Smooth muscle cell (in vitro differentiated cells): ENCODE measurements at regions not wholly inside any gene's neighbourhood (a gene's known extent, or its start where the extent isn't known, plus 50 kb on each side); places are given as distances from the start of the nearest gene placed in this dataset.
A peak's percentile ranks its signal among the peaks of the same experiment; 100 is the strongest.

Experiments
- DNase-seq: peaks from one replicate; lab custom pipeline; 2025; ENCODE audit not compliant: unreplicated experiment; lab: John Stamatoyannopoulos, UW
- H2AFZ ChIP-seq: fragments of 200-600 bp; sonication (generic); 2 replicates; pipeline ENCODE4 v1.6.0; 2016; ENCODE audit warnings: antibody characterized with exemption, low read depth, mild to moderate bottlenecking
- H3F3A ChIP-seq: fragments of 200-600 bp; sonication (generic); 2 replicates; pipeline ENCODE4 v1.6.0; 2017; ENCODE audit warnings: antibody characterized with exemption, low read depth
- H3K27ac ChIP-seq: fragments of 200-600 bp; sonication (generic); 2 replicates; pipeline ENCODE4 v1.5.1; 2016; ENCODE audit warnings: low read depth, mild to moderate bottlenecking
- H3K27me3 ChIP-seq: fragments of 200-600 bp; sonication (generic); 2 replicates; pipeline ENCODE4 v1.6.1; 2016; ENCODE audit warnings: low read depth, mild to moderate bottlenecking
- H3K36me3 ChIP-seq: fragments of 200-600 bp; sonication (generic); 2 replicates; pipeline ENCODE4 v1.5.1; 2016; ENCODE audit warnings: low read depth
- H3K4me1 ChIP-seq: fragments of 200-600 bp; sonication (generic); 2 replicates; pipeline ENCODE4 v1.5.1; 2016; ENCODE audit warnings: low read depth
- H3K4me2 ChIP-seq: fragments of 200-600 bp; sonication (generic); 2 replicates; pipeline ENCODE4 v1.6.0; 2016; ENCODE audit warnings: mild to moderate bottlenecking
- H3K4me3 ChIP-seq: fragments of 200-600 bp; sonication (generic); 2 replicates; pipeline ENCODE4 v1.5.1; 2016; ENCODE audit warnings: mild to moderate bottlenecking
- H3K79me2 ChIP-seq: fragments of 200-600 bp; sonication (generic); 2 replicates; pipeline ENCODE4 v1.6.0; 2016; ENCODE audit warnings: low read depth, mild to moderate bottlenecking
- H3K9ac ChIP-seq: fragments of 200-600 bp; sonication (generic); 2 replicates; pipeline ENCODE4 v1.6.0; 2016; ENCODE audit warnings: low read depth
- H3K9me3 ChIP-seq: fragments of 200-600 bp; sonication (generic); replicated peaks from 2 replicates; pipeline ENCODE4 v1.5.1; 2016; ENCODE audit warnings: low read depth
- H4K20me1 ChIP-seq: fragments of 200-600 bp; sonication (generic); 2 replicates; pipeline ENCODE4 v1.6.0; 2016; ENCODE audit warnings: low read depth
- WGBS: methylation state at CpG from one replicate; pipeline ENCODE4 v1.1.7; 2016; ENCODE audit warnings: low lambda C conversion rate; 5-methylcytosine and 5-hydroxymethylcytosine counted together
- TF ChIP-seq, protein P1 (sequence below): fragments of 200-600 bp; sonication (generic); IDR thresholded peaks from 2 replicates; pipeline ENCODE4 v1.5.1; 2017; ENCODE audit warnings: borderline replicate concordance, mild to moderate bottlenecking, antibody characterized with exemption; ENCODE audit not compliant: insufficient read depth, poor library complexity, severe bottlenecking

DNA sequence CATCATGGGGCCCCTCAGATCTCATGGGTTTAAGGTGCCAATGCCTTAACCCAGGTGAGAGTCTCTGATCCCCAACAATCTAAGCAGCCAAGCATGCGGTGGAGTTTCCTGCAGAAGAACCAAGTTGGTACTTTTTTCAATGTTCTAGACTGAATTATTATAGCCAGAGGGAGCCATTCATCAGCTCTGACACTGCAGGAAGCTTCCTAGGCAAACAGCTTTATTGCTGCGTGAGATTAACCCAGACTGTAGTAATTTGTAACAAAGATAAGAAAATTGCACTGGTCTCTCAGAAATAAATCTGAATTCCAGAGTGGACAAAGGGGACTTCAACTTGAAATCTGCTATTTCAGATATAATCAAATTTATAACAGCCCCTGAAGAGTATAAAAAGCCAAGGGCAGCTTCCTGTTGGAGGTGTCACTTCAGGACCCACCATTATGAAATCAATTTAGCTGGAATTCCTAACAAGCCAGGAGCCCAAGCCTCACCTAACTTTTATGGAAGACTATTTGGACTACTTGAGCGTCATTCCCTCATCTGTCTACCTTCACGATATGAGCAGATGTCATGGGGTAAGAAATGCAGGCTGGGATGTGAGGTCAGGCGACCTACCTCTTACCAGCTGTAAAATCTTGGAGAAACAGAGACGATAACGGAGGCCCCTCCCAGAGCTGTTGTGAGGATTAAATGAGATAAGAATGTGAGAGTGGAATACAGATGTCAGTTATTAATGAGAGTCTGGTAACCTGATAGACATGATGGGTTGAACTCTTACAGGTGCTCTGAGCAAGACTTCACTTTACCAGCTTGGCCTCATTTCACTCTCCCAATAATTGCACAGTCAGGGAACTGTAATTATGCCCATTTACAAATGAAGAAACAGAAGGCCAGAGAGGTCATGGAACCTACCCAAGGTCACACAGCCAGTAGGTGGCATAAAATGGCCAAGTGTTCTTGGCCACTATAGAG lies 135.1 kb downstream of the RRAGC start:
- Histone ChIP-seq H2AFZ (no peak overlapping the region), H3K9me3 (no peaks in the 10 kb centered on the region), H3K36me3 (no peaks in the 10 kb centered on the region), H3K9ac (no peak overlapping the region), H3F3A (peaks cover 4% of the 10 kb centered on the region), H3K27ac (no peak overlapping the region), H3K4me1 (peaks cover 20% of the 10 kb centered on the region), H3K27me3 (peaks cover 19% of the 10 kb centered on the region), H3K4me2 (peak overlapping the region; percentile 46), H3K79me2 (no peaks in the 10 kb centered on the region), H3K4me3 (no peak overlapping the region), H4K20me1 (no peaks in the 10 kb centered on the region)
- no peak for DNase-seq
- WGBS = 51% methylated on average over 7 of the region's 7 CpGs
- TF ChIP-seq, protein P1, sequence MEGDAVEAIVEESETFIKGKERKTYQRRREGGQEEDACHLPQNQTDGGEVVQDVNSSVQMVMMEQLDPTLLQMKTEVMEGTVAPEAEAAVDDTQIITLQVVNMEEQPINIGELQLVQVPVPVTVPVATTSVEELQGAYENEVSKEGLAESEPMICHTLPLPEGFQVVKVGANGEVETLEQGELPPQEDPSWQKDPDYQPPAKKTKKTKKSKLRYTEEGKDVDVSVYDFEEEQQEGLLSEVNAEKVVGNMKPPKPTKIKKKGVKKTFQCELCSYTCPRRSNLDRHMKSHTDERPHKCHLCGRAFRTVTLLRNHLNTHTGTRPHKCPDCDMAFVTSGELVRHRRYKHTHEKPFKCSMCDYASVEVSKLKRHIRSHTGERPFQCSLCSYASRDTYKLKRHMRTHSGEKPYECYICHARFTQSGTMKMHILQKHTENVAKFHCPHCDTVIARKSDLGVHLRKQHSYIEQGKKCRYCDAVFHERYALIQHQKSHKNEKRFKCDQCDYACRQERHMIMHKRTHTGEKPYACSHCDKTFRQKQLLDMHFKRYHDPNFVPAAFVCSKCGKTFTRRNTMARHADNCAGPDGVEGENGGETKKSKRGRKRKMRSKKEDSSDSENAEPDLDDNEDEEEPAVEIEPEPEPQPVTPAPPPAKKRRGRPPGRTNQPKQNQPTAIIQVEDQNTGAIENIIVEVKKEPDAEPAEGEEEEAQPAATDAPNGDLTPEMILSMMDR = no peak

DNA sequence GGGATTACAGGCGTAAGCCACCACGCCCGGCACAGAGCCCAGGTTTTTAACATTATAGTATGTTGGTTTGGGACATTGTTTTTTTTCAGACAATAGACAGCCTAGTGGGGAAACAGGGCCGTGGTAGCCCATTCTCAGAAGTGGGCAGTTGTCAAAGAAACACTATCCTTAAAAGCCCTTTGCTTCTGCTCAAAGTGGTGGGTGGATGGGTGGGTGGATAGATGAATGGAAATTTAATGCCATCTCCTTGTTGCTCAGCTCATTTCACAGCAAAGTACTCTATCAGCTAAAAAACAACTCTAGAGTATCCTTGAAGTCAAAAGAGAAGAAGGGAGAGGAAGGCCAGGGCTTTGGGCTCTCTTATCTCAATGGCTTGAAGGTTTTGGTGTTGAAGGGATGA lies 137.8 kb downstream of the RRAGC start:
- no peaks in the 10 kb centered on the region for H3K4me1 ChIP-seq
- no peaks in the 10 kb centered on the region for H4K20me1 ChIP-seq
- no peak overlapping the region for H3K9ac ChIP-seq
- H3K4me3 ChIP-seq = no peak overlapping the region
- DNase-seq = no peak
- 88% methylated on average over 4 of the region's 4 CpGs for WGBS
- no peak overlapping the region for H3K27ac ChIP-seq
- H3K4me2 ChIP-seq = no peak overlapping the region
- TF ChIP-seq, protein P1 = no peak
- H3F3A ChIP-seq = no peaks in the 10 kb centered on the region
- H3K9me3 ChIP-seq = no peaks in the 10 kb centered on the region
- no peak overlapping the region for H2AFZ ChIP-seq
- H3K79me2 ChIP-seq = no peaks in the 10 kb centered on the region
- H3K27me3 ChIP-seq = peaks cover 21% of the 10 kb centered on the region
- H3K36me3 ChIP-seq = no peaks in the 10 kb centered on the region

DNA sequence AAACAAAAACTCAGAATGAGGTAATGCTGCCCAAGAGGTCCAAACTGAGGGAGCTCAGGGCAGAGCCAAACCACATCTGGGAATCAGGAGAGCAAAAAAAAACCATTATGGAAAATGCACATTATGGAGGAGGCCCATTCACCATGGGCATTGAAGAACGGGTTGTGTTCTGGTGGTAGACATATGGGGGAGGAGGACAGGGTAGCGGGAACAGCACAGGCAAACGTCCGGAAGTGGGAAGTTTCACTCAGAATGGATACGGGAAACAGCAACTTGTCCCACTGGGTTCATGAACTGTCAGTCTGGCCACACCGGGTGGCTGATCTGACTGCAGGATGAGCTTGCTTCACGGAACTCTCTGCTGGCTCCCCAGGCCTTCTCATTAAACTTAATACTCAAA lies 139.7 kb downstream of the RRAGC start:
- TF ChIP-seq, protein P1 = no peak
- DNase-seq = no peak
- no peaks in the 10 kb centered on the region for H3F3A ChIP-seq
- H3K27me3 ChIP-seq = peaks cover 9% of the 10 kb centered on the region
- WGBS = 92% methylated on average over 7 of the region's 7 CpGs
- no peaks in the 10 kb centered on the region for H3K4me1 ChIP-seq
- no peaks in the 10 kb centered on the region for H3K36me3 ChIP-seq
- no peak overlapping the region for H3K4me3 ChIP-seq
- H3K4me2 ChIP-seq = no peak overlapping the region
- H3K79me2 ChIP-seq = no peaks in the 10 kb centered on the region
- no peak overlapping the region for H2AFZ ChIP-seq
- H3K27ac ChIP-seq = no peak overlapping the region
- no peaks in the 10 kb centered on the region for H3K9me3 ChIP-seq
- H4K20me1 ChIP-seq = no peaks in the 10 kb centered on the region
- no peak overlapping the region for H3K9ac ChIP-seq
